ENCODE measurements at regions not wholly inside any gene's neighbourhood (a gene's known extent, or its start where the extent isn't known, plus 50 kb on each side); places are given as distances from the start of the nearest gene placed in this dataset.

DNA sequence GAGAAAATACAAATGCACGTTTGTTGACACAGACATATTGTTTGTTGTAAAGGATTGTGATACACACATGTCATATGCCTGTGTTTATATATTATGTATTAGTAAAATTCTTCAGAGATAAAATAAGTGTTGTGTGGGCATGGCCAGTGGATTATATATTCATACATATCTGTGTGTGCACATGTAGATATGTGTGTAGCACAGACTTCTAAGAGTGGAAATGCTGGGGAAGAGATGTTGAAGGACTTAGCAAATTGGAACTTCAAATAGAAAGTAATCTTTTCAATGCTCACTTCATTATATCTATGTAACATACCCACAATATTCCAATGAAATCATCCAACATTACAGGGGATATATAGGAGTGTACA lies 413.2 kb downstream of the LMO7 start:
- Mint-ChIP-seq H3K27me3 (ENCODE audit: low read depth) (peaks cover 12% of the 10 kb centered on the region), H3K4me1 (ENCODE audit: low read depth) (no peaks in the 10 kb centered on the region), H3K4me3 (no peak overlapping the region), H3K9me3 (no peaks in the 10 kb centered on the region), H3K27ac (no peak overlapping the region), H3K36me3 (ENCODE audit: low read depth) (no peaks in the 10 kb centered on the region)
- intact Hi-C loops (cut with micrococcal nuclease): no loop called here
- CTCF ChIA-PET: no interaction called here
- no peak for DNase-seq

DNA sequence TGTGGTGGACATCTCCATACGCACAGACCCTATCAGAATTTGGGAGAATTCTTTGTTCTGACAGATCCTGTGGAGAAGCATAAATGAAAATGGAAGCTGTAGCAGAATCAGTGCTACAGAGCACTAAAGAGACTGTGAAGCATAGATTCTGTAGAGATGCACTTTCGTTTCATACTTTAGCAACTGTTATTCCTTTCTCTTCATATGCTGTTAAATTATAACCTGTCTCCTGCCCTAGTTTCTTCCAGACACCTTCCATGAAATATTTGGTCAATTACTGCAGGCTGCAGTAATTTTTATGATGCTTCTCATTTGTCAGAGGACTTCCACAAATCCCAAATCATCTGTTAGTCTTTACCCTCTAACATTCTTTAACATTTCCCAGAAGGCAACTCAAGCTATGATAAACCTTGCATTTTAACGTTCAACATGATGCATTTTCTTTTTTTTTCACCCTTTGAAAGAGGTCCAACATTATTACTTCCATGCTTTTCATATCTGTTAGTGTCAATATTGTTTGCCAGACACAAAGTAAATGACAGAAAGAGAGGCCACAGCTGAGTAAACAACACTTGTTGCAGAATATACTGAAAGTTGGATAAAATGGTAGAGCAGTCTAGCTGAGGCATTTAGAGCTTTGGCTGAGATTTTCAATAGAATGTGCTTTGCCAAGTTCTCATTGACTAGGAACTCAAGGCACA lies 412.7 kb downstream of the LMO7 start:
- H3K36me3 Mint-ChIP-seq (ENCODE audit: low read depth): no peaks in the 10 kb centered on the region
- H3K4me3 Mint-ChIP-seq: no peak overlapping the region
- CTCF ChIA-PET: no interaction called here
- intact Hi-C loops (cut with micrococcal nuclease): no loop called here
- no peaks in the 10 kb centered on the region for H3K9me3 Mint-ChIP-seq
- DNase-seq: no peak
- no peaks in the 10 kb centered on the region for H3K4me1 Mint-ChIP-seq (ENCODE audit: low read depth)
- H3K27ac Mint-ChIP-seq: no peak overlapping the region
- H3K27me3 Mint-ChIP-seq (ENCODE audit: low read depth): peaks cover 10% of the 10 kb centered on the region

DNA sequence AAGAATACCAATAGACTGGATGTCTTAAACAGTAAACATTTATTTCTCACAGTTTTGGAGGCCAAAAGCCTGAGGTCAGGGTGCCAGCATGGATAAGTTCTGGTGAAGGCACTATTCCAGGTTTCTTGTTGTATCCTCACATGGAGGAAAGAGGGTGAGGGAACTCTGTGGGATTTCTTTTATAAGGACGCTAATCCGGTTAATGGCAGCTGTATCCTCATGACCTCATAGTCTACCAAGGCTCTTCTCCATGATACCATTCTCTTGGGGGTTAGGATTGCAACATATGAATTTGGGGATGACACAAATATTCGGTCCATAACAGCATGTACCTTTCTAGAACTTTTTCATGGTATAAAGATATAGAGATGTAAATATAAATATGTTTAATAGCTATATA lies 412.0 kb downstream of the LMO7 start:
- no peak overlapping the region for H3K4me3 Mint-ChIP-seq
- H3K27ac Mint-ChIP-seq: no peak overlapping the region
- H3K4me1 Mint-ChIP-seq (ENCODE audit: low read depth): no peaks in the 10 kb centered on the region
- CTCF ChIA-PET: no interaction called here
- no peaks in the 10 kb centered on the region for H3K9me3 Mint-ChIP-seq
- peaks cover 8% of the 10 kb centered on the region for H3K27me3 Mint-ChIP-seq (ENCODE audit: low read depth)
- no peak for DNase-seq
- intact Hi-C loops (cut with micrococcal nuclease): no loop called here
- H3K36me3 Mint-ChIP-seq (ENCODE audit: low read depth): no peaks in the 10 kb centered on the region

DNA sequence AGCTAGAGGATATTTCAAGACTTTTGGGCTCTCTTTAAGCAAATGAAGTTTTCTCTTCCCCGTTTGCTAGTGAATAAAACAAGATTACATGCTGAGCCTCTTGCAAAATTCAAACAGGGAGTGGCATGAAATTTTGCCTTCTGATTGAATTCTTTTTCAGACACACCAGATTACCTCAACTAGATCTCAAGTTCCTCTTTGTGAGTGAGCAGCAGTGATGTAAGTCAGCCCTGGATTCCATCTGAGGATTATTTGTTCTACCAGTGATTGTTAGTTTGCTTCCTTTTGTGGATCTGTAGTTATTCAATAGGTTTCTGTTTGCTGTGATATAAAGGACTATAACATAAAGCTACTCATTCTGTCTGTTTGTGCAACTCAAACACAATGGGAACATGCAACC lies 407.7 kb downstream of the LMO7 start:
- Mint-ChIP-seq H3K4me1 (ENCODE audit: low read depth) (no peaks in the 10 kb centered on the region), H3K27ac (no peak overlapping the region), H3K4me3 (no peak overlapping the region), H3K27me3 (ENCODE audit: low read depth) (no peaks in the 10 kb centered on the region), H3K36me3 (ENCODE audit: low read depth) (no peaks in the 10 kb centered on the region), H3K9me3 (no peaks in the 10 kb centered on the region)
- CTCF ChIA-PET: no interaction called here
- DNase-seq: no peak
- intact Hi-C loops (cut with micrococcal nuclease): no loop called here

DNA sequence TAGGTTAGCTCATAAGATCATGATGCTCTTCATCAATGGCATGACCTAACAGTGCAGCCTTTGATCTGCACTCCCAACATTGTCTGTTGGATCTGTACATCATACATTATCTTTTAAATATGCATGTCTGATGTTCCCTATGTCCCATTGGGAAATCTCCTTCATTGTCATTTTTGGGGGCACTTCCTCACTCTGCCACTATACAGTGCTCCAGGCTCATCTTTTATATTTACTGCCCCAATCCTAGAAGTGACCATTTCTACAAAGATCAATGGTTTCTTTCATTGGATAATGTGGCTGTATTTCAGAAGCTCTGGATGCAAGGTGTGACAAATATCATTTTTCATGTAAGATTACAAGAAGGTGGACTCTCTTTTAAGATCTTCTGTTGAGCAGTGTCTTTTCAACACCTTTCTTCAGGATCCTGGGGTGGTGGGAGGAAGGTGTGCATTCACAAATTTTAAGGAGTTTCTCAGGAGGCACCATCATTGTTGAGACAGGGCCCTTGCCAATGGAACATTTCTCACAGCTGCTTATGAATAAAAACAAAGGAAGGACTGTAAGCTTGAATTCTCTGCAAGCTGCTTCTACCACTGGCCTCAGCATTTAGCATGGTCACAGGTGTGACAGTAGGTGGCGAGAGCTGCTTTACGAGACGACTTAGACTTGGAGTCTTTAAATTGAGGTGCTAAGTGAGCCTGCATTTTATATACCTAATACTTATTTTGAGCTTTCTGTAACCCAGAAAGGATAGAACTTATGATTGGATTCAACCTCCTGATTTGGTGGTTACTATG lies 403.0 kb downstream of the LMO7 start:
- CTCF ChIA-PET: interaction anchor here (0.8 to 0.9 kb wide), 2 partner anchors 12 to 366 kb away, joined by 3 to 5 read pairs; no protein-coding TSS in a partner anchor
- no peaks in the 10 kb centered on the region for H3K4me1 Mint-ChIP-seq (ENCODE audit: low read depth)
- intact Hi-C loops (cut with micrococcal nuclease): no loop called here

DNA sequence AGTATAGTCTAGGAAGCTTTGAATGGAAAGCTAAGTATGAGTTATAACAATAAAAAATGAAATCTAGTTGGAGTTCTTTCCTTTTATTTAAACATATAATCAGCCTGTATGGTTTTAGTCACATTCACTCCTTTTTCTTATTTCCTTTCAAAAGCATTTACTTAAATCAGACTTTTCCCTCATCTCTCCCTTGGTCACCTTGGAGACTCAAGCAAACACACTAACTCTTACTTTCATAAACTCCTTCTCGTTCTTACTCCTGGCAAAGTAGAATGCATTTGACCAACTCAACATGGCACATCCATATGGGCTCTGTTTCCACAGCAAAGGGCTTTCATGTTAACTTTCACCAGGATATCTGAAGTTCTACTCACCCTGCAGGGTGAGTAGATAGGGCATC lies 400.0 kb downstream of the LMO7 start:
- DNase-seq: no peak
- H3K36me3 Mint-ChIP-seq (ENCODE audit: low read depth): no peaks in the 10 kb centered on the region
- H3K27ac Mint-ChIP-seq: no peak overlapping the region
- H3K27me3 Mint-ChIP-seq (ENCODE audit: low read depth): peaks cover 6% of the 10 kb centered on the region
- CTCF ChIA-PET: no interaction called here
- no peaks in the 10 kb centered on the region for H3K9me3 Mint-ChIP-seq
- H3K4me3 Mint-ChIP-seq: no peak overlapping the region
- H3K4me1 Mint-ChIP-seq (ENCODE audit: low read depth): no peaks in the 10 kb centered on the region
- intact Hi-C loops (cut with micrococcal nuclease): no loop called here

More for the DNA sequence above, 403.0 kb downstream of the LMO7 start:
- Mint-ChIP-seq H3K27ac (no peak overlapping the region), H3K27me3 (ENCODE audit: low read depth) (peaks cover 3% of the 10 kb centered on the region), H3K4me3 (no peak overlapping the region), H3K36me3 (ENCODE audit: low read depth) (no peaks in the 10 kb centered on the region), H3K9me3 (no peaks in the 10 kb centered on the region)
- no peak for DNase-seq

DNA sequence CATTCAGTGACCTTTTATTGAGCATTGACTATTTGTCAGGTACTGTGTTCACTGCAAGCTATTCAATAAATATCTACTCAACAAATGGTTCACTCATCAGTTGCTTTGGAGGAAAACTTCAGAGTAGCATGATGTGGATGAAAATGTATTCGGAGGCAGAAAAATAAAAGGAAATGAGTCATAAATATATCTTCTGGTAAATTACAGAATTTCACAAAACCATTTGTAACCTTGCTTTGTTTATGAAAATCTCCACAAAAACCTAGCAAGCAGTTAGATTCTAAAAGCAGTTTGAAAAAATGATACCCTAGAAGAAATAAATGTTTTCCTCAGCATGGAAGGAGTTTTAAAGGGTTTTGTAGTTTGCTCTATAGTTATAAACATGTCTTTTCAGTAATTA lies 399.6 kb downstream of the LMO7 start:
- no peaks in the 10 kb centered on the region for H3K36me3 Mint-ChIP-seq (ENCODE audit: low read depth)
- H3K27me3 Mint-ChIP-seq (ENCODE audit: low read depth): peaks cover 6% of the 10 kb centered on the region
- H3K9me3 Mint-ChIP-seq: no peaks in the 10 kb centered on the region
- no peak overlapping the region for H3K27ac Mint-ChIP-seq
- CTCF ChIA-PET: no interaction called here
- no peak overlapping the region for H3K4me3 Mint-ChIP-seq
- no peaks in the 10 kb centered on the region for H3K4me1 Mint-ChIP-seq (ENCODE audit: low read depth)
- no peak for DNase-seq
- intact Hi-C loops (cut with micrococcal nuclease): no loop called here

DNA sequence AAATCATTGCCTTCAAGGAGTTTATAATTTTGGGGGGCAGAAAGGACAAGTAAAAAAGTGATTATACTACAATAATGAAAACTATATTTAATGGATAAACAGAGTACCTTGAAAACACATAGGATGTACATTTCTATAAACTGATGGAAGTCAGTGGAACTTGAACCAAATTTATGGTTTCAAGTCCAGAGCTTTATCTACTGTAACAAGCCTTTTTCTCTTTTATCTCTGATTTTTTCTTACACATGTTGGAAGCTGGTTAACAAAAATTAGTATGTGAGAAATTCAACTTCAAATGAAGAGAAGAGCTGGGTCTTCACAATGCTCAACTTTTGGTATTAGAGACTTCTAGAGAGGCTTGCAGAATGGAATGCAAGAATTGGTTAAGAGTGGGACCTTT lies 393.6 kb downstream of the LMO7 start:
- Mint-ChIP-seq H3K27ac (no peak overlapping the region), H3K36me3 (ENCODE audit: low read depth) (no peaks in the 10 kb centered on the region), H3K9me3 (no peaks in the 10 kb centered on the region), H3K4me1 (ENCODE audit: low read depth) (no peaks in the 10 kb centered on the region), H3K27me3 (ENCODE audit: low read depth) (peaks cover 24% of the 10 kb centered on the region), H3K4me3 (no peak overlapping the region)
- CTCF ChIA-PET: interaction anchor here (1.2 kb wide), 1 partner anchor 13 kb away, joined by 5 read pairs; no protein-coding TSS in a partner anchor
- intact Hi-C loops (cut with micrococcal nuclease): no loop called here
- no peak for DNase-seq

DNA sequence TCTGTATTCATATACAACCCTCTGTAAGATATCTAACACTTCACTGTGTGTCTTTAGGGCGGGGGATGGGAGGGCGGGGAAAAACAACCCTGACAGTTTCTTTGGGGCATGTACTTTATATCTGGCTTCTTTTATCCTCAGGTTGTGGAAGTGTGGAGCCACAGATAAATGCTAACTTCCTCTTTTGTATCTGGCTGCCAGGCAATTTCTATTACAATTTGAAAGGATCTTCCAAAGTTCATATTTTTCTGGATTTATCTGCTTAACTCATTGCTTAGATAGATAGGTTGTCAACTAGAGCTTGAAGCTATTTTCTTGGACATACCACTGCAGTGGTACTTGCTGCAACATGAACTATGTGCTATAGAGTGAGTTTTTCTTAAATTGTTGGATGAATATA lies 393.0 kb downstream of the LMO7 start:
- no peak overlapping the region for H3K4me3 Mint-ChIP-seq
- no peaks in the 10 kb centered on the region for H3K36me3 Mint-ChIP-seq (ENCODE audit: low read depth)
- H3K27me3 Mint-ChIP-seq (ENCODE audit: low read depth): peaks cover 24% of the 10 kb centered on the region
- no peak for DNase-seq
- intact Hi-C loops (cut with micrococcal nuclease): no loop called here
- CTCF ChIA-PET: no interaction called here
- H3K4me1 Mint-ChIP-seq (ENCODE audit: low read depth): no peaks in the 10 kb centered on the region
- no peak overlapping the region for H3K27ac Mint-ChIP-seq
- no peaks in the 10 kb centered on the region for H3K9me3 Mint-ChIP-seq

DNA sequence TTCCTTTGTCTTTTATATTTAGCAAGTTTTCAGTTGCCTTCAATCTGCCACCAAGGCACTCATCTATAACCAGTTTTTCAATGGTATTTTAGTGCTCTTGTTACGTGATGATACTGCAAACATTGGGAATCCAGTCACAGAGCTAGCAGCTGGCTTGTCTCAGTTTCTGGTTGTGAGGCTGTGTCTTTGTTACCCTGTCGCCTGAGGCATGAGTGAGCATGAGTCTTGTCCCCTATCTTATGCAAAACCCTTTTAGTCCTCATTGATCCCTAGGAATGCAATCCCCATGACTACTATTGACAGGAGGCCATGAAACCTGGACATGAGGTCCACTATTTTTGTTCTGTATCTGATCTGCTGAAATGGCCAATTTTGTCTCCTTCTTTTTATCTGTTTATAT lies 391.0 kb downstream of the LMO7 start:
- DNase-seq: no peak
- no peak overlapping the region for H3K27ac Mint-ChIP-seq
- no peak overlapping the region for H3K4me3 Mint-ChIP-seq
- H3K27me3 Mint-ChIP-seq (ENCODE audit: low read depth): peaks cover 24% of the 10 kb centered on the region
- CTCF ChIA-PET: interaction anchor here (2.1 kb wide), 1 partner anchor 12 kb away, joined by 5 read pairs; no protein-coding TSS in a partner anchor
- no peaks in the 10 kb centered on the region for H3K9me3 Mint-ChIP-seq
- no peaks in the 10 kb centered on the region for H3K4me1 Mint-ChIP-seq (ENCODE audit: low read depth)
- intact Hi-C loops (cut with micrococcal nuclease): no loop called here
- no peaks in the 10 kb centered on the region for H3K36me3 Mint-ChIP-seq (ENCODE audit: low read depth)

DNA sequence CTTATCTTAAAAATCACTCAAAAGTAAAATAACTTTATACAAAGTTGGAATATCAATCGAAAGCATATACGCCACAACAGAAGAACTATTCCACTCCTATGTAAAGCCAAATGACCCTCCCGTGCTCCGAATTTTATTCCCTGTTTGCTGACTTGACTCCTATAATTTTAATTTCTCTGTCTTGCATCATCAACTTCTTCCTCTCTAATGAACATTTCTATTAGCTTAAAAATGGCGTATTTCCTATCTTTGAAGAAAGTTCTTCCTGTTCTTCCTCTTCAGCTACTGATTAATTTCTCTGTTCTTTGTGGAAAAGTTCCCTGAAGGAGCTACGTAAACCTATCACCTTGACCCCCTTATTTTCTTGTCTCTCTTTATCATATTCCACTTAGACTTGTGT lies 389.3 kb downstream of the LMO7 start:
- intact Hi-C loops (cut with micrococcal nuclease): no loop called here
- no peaks in the 10 kb centered on the region for H3K9me3 Mint-ChIP-seq
- no peaks in the 10 kb centered on the region for H3K36me3 Mint-ChIP-seq (ENCODE audit: low read depth)
- DNase-seq: no peak
- peaks cover 19% of the 10 kb centered on the region for H3K27me3 Mint-ChIP-seq (ENCODE audit: low read depth)
- no peak overlapping the region for H3K27ac Mint-ChIP-seq
- CTCF ChIA-PET: no interaction called here
- H3K4me3 Mint-ChIP-seq: no peak overlapping the region
- H3K4me1 Mint-ChIP-seq (ENCODE audit: low read depth): no peaks in the 10 kb centered on the region

DNA sequence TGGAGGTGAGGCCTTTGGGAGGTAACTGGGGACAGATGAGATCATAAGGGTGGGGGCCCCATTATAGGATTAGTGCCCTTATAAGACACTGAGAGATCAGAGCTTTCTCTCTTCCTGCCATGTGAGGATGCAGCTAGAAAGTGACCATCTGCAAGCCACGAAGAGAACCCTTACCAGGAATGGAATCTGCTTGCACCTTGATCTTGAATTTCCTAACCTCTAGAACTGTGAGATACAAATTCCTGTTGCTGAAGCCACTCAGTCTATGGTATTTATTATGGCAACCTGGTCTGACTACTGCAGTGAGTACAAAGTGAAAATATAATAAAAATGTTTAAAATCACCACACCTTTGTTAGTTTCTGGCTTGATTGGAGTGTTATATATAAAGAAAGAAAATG lies 388.0 kb downstream of the LMO7 start:
- Mint-ChIP-seq H3K27ac (no peak overlapping the region), H3K9me3 (no peaks in the 10 kb centered on the region), H3K4me3 (no peak overlapping the region), H3K36me3 (ENCODE audit: low read depth) (no peaks in the 10 kb centered on the region), H3K4me1 (ENCODE audit: low read depth) (no peaks in the 10 kb centered on the region), H3K27me3 (ENCODE audit: low read depth) (peaks cover 19% of the 10 kb centered on the region)
- CTCF ChIA-PET: no interaction called here
- intact Hi-C loops (cut with micrococcal nuclease): no loop called here
- no peak for DNase-seq

DNA sequence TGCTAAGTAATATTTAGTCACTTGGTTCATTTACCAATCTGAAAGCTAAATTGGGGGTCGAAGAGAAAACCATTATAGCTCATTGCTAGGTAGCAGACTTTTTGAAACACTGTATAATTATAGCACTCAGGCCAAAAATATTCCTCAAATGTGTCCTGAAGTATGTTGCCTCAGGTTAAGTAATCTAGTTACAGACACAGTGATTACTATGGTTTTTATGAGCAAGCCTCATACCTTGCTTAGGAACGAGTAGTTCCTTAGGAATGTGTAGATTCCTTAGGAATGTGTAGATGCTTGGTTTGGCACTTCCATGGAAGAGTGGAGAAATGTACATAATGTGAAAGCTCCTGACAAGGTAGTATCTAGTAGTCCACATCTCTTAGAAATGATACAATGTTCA lies 387.5 kb downstream of the LMO7 start:
- DNase-seq: no peak
- no peak overlapping the region for H3K4me3 Mint-ChIP-seq
- CTCF ChIA-PET: no interaction called here
- no peak overlapping the region for H3K27ac Mint-ChIP-seq
- H3K9me3 Mint-ChIP-seq: no peaks in the 10 kb centered on the region
- no peaks in the 10 kb centered on the region for H3K36me3 Mint-ChIP-seq (ENCODE audit: low read depth)
- peaks cover 17% of the 10 kb centered on the region for H3K27me3 Mint-ChIP-seq (ENCODE audit: low read depth)
- no peaks in the 10 kb centered on the region for H3K4me1 Mint-ChIP-seq (ENCODE audit: low read depth)
- intact Hi-C loops (cut with micrococcal nuclease): no loop called here
